Cardiac fibroblast (primary cell): ENCODE measurements at regions not wholly inside any gene's neighbourhood (a gene's known extent, or its start where the extent isn't known, plus 50 kb on each side); places are given as distances from the start of the nearest gene placed in this dataset.
A peak's percentile ranks its signal among the peaks of the same experiment; 100 is the strongest.
"Not testable (repeated sequence)": the region's sequence is repeated elsewhere in the genome, so short reads cannot be mapped to it uniquely, and the experiment has no call there.

Source experiments
- DNase-seq, 2 donors: peaks; one replicate each; pipeline versions ENCODE4 v3.0.0 to v3.0.0-alpha.2; 2010; ENCODE audit warnings: low read depth in 2 of 2
- H3K4me3 ChIP-seq, 2 donors: replicated peaks in 1 of 2; 1 replicate in 1 of 2; 2 replicates in 1 of 2; pipeline ENCODE4 v1.5.1; 2011; ENCODE audit warnings: low read depth in 2 of 2, low read length in 2 of 2, mild to moderate bottlenecking in 2 of 2, moderate library complexity in 1 of 2
- TF ChIP-seq, protein P1 (sequence below): IDR thresholded peaks from one replicate; pipeline ENCODE4 v1.5.1; 2011; ENCODE audit warnings: low read depth, mild to moderate bottlenecking, low read length, inconsistent platforms

DNA sequence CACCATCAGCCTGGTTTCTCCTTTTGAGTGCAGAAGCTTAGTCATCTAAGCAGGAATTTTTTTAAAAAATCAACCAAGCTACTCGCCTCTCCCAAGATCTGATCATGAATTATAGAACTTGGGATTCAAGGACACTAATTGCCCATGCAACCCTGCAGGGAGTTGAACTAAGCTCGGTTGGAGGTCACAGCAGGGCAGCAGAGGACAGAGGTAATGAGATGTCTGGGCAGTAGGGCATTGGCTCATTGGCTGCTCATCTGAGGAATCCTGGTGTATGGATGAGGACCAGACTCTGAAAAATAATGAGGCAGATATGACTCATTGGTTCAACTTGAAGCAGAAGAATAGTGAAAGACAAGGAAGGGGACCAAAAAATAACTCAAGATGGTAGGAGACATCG is 111.8 kb upstream of the TLE1 start:
- TF ChIP-seq, protein P1, sequence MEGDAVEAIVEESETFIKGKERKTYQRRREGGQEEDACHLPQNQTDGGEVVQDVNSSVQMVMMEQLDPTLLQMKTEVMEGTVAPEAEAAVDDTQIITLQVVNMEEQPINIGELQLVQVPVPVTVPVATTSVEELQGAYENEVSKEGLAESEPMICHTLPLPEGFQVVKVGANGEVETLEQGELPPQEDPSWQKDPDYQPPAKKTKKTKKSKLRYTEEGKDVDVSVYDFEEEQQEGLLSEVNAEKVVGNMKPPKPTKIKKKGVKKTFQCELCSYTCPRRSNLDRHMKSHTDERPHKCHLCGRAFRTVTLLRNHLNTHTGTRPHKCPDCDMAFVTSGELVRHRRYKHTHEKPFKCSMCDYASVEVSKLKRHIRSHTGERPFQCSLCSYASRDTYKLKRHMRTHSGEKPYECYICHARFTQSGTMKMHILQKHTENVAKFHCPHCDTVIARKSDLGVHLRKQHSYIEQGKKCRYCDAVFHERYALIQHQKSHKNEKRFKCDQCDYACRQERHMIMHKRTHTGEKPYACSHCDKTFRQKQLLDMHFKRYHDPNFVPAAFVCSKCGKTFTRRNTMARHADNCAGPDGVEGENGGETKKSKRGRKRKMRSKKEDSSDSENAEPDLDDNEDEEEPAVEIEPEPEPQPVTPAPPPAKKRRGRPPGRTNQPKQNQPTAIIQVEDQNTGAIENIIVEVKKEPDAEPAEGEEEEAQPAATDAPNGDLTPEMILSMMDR, result no peak
- H3K4me3 ChIP-seq, result no peak overlapping the region
- peak in 1 of 2 donors; percentile 52 for DNase-seq

DNA sequence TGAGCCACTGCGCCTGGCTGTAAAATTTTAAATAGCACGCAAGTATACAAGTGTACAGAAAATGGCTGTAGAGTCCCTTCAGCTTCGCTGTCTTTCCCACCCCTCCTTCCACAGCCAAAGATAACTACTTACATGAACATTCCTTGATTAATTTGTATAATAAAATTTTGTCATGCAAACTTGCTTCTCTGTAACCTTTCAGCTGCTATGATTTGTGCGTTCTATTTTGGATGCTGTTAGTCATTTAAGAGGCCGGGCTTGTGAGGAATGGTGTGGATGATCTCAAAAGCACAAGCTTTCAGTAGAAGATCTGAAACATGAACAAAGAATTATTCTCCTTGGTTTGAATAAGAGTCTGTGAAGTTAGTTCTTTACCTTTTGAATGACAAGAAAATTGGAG is 115.0 kb upstream of the TLE1 start:
- TF ChIP-seq, protein P1, result no peak

DNA sequence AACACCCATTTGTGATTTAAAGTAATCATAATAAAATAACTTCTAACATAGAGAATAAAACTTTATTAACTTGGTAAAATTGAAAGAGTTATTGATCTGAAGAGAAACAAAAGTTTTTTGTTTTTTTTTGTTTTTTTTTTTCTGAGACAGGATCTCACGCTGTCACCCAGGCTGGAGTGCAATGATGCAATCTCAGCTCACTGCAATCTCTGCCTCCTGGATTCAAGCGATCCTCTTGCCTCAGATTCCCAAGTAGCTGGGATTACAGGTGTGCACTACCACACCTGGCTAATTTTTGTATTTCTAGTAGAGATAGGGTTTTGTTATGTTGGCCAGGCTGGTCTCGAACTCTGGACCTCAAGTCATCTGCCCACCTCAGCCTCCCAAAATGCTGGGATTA is 116.5 kb upstream of the SPATA31D4 start:
- not testable (repeated sequence) for DNase-seq

More for the DNA sequence above, 115.0 kb upstream of the TLE1 start:
- H3K4me3 ChIP-seq, result no peak overlapping the region
- DNase-seq, result no peak

DNA sequence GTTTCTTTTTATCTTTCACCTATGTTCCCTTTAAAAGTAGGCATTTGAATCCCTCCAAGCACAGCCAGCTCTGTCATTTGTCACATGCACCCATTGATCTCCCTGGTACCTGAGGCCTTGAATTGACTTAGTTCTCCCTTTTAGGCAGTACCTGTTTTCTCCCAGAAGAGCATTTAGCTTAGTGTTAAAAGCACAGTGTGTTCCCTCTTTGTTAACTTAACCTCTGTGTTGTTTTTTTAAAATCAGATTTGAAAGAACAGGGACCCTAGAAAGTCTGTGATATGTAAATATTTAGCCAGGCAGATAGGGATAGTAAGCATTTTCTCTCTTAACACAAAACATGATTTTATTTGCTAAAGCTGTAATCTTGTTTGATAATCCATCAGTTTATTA is 113.8 kb upstream of the SPATA31D4 start:
- no peak for DNase-seq
- TF ChIP-seq, protein P1, result no peak
- no peak overlapping the region for H3K4me3 ChIP-seq

More for the DNA sequence above, 116.5 kb upstream of the SPATA31D4 start:
- not testable (repeated sequence) for H3K4me3 ChIP-seq

DNA sequence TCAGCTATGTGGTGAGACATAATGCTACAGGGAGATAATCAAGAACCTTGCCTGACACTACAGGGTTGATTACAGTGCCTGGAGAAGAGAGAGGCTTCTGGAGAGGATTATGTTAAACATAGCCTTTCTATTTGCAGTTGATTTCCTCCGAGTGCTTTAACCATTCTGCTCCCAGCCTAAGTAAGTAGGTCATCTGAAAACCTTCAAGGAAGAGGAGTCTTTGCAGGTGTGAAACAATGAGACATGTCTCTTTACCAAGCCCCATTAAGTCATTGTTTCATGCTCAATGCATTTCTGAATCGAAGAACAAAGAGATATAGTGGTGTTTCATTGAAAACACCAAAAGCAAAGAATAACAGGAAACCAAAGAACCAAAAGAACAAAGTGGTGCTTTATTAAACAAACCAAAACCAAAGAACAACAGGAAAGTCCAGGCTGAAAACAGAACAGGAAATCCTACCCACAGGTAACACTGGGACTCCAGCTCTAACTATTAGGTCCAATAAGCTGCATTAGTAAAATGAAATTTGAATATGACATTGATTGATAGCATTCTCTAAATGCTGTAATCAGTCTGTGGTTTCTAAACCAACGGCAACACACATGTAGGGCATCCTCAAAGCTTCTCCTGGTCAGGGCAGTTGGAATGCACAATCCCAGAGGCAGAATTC is 113.3 kb upstream of the SPATA31D4 start:
- DNase-seq, result peak in 1 of 2 donors; percentile 18
- no peak overlapping the region for H3K4me3 ChIP-seq
- TF ChIP-seq, protein P1, result no peak

DNA sequence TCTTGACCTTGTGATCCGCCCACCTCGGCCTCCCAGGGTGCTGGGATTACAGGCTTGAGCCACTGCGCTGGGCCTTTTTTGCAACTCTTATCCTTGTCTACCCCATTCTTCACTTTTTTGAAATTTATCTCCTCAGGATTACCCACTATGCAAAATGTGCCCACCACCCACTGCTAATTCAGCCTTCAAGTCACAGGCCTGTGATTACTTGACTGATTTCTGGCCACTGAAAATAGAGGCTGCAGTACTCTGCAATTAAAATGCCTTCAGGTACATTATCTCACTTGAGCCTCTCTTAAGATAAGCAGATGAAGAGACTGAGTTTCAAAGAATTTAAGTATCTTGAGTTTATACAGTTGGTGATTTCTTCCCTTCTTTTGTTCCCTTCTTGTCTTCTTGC is 112.4 kb upstream of the SPATA31D4 start:
- DNase-seq, result no peak
- no peak overlapping the region for H3K4me3 ChIP-seq
- TF ChIP-seq, protein P1, result no peak

DNA sequence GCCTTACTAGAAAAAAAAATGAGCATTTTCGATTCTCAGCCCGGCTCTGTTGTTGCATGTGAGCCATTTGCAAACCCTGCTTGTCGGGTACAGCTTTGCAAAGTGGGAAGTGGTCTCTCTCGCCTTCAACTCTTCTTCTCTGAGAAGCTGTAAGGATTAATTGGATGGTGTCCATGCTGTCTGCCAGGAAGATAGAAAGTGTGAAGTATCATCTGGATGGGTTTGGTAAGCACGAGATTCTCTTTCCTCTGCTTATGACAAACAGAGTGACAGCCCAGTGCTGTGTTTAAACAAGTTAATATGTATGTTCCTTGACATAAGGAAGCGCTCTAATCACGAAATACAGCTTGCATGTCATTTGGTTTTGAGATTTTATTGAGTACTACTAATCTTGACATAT is 109.1 kb upstream of the SPATA31D4 start:
- DNase-seq, result no peak
- no peak overlapping the region for H3K4me3 ChIP-seq
- TF ChIP-seq, protein P1, result no peak
